ENCODE measurements at regions not wholly inside any gene's neighbourhood (a gene's known extent, or its start where the extent isn't known, plus 50 kb on each side); places are given as distances from the start of the nearest gene placed in this dataset.

DNA sequence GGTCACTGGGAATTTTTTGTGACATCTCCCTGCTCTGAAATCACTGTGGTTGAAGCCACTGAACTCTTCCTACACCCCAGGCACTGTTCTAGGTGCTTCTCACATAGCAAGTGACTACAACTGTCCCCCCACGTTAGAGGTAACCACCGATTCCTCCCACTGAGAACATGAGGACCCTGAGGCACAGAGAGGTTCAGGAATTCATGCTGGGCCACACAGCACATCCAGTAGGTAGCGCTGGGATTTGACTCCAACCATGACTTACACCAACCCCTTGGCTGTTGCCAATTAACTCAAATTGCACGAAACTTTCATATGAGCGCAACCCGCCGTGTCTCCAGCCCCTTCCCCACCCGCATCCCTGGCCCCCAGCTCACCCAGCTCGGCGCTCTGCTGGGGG, 105.2 kb downstream of the RFLNA start:
- TF ChIP-seq CTCF (IDR thresholded peaks at IDR 0.05), result no peak
- no peak for TF ChIP-seq POLR2AphosphoS5 (IDR thresholded peaks at IDR 0.05)
- no peak for TF ChIP-seq EP300 (IDR thresholded peaks at IDR 0.05)
- no peak for TF ChIP-seq POLR2A (IDR thresholded peaks at IDR 0.05; ENCODE audit: low read depth)
